ENCODE measurements at regions not wholly inside any gene's neighbourhood (a gene's known extent, or its start where the extent isn't known, plus 50 kb on each side); places are given as distances from the start of the nearest gene placed in this dataset.

DNA sequence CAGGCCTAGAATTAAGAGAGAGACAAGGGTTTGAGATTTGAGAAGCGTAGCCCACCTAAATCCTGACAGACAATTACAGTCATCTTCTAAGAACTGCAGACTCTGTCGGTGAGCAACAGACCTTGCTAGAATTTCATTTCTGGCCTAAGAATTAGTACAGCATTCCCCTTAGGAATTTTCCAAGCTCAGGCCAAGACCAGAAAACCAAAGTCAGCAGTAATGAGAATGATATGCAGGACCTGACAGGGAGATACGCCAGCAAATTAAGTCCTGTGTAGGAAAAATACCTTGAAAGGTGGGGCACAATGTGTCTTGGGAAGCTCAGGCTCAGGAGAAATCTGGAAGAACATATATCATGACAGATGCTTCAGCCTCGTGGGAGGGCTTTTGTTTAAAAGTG is 52.7 kb upstream of the HERPUD2 start:
- H3K27ac ChIP-seq (ENCODE audit: low read depth in 1 of 2, low read length in 2 of 2) = no peak overlapping the region
- H3K9me3 ChIP-seq (ENCODE audit: control insufficient read depth in 4 of 4, low read length in 3 of 4) = no peaks in the 10 kb centered on the region
- no peak for TF ChIP-seq FOXA2 (IDR thresholded peaks at IDR 0.05)
- TF ChIP-seq HNF4A (conservative IDR thresholded peaks at IDR 0.05) = no peak
- TF ChIP-seq, protein P1, sequence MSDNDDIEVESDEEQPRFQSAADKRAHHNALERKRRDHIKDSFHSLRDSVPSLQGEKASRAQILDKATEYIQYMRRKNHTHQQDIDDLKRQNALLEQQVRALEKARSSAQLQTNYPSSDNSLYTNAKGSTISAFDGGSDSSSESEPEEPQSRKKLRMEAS (IDR thresholded peaks at IDR 0.05) = no peak
- TF ChIP-seq TAF1 (conservative IDR thresholded peaks at IDR 0.05) = no peak
- TF ChIP-seq SP1 (IDR thresholded peaks at IDR 0.05) = no peak
- no peak for TF ChIP-seq EGR1 (IDR thresholded peaks at IDR 0.05; ENCODE audit: low read depth in 2 of 2)
- TF ChIP-seq HNF4G (IDR thresholded peaks at IDR 0.05) = no peak
- TF ChIP-seq JUND (IDR thresholded peaks at IDR 0.05) = no peak
- no peak for TF ChIP-seq GABPA (IDR thresholded peaks at IDR 0.05 in 1 of 2, conservative IDR thresholded peaks at IDR 0.05 in 1 of 2)
- TF ChIP-seq, protein P2, sequence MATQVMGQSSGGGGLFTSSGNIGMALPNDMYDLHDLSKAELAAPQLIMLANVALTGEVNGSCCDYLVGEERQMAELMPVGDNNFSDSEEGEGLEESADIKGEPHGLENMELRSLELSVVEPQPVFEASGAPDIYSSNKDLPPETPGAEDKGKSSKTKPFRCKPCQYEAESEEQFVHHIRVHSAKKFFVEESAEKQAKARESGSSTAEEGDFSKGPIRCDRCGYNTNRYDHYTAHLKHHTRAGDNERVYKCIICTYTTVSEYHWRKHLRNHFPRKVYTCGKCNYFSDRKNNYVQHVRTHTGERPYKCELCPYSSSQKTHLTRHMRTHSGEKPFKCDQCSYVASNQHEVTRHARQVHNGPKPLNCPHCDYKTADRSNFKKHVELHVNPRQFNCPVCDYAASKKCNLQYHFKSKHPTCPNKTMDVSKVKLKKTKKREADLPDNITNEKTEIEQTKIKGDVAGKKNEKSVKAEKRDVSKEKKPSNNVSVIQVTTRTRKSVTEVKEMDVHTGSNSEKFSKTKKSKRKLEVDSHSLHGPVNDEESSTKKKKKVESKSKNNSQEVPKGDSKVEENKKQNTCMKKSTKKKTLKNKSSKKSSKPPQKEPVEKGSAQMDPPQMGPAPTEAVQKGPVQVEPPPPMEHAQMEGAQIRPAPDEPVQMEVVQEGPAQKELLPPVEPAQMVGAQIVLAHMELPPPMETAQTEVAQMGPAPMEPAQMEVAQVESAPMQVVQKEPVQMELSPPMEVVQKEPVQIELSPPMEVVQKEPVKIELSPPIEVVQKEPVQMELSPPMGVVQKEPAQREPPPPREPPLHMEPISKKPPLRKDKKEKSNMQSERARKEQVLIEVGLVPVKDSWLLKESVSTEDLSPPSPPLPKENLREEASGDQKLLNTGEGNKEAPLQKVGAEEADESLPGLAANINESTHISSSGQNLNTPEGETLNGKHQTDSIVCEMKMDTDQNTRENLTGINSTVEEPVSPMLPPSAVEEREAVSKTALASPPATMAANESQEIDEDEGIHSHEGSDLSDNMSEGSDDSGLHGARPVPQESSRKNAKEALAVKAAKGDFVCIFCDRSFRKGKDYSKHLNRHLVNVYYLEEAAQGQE (IDR thresholded peaks at IDR 0.05) = no peak
- TF ChIP-seq RAD21 (IDR thresholded peaks at IDR 0.05) = no peak
- no peak for TF ChIP-seq FOXA1 (IDR thresholded peaks at IDR 0.05)
- TF ChIP-seq, protein P3, sequence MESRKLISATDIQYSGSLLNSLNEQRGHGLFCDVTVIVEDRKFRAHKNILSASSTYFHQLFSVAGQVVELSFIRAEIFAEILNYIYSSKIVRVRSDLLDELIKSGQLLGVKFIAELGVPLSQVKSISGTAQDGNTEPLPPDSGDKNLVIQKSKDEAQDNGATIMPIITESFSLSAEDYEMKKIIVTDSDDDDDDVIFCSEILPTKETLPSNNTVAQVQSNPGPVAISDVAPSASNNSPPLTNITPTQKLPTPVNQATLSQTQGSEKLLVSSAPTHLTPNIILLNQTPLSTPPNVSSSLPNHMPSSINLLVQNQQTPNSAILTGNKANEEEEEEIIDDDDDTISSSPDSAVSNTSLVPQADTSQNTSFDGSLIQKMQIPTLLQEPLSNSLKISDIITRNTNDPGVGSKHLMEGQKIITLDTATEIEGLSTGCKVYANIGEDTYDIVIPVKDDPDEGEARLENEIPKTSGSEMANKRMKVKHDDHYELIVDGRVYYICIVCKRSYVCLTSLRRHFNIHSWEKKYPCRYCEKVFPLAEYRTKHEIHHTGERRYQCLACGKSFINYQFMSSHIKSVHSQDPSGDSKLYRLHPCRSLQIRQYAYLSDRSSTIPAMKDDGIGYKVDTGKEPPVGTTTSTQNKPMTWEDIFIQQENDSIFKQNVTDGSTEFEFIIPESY (IDR thresholded peaks at IDR 0.05) = no peak
- TF ChIP-seq, protein P4, sequence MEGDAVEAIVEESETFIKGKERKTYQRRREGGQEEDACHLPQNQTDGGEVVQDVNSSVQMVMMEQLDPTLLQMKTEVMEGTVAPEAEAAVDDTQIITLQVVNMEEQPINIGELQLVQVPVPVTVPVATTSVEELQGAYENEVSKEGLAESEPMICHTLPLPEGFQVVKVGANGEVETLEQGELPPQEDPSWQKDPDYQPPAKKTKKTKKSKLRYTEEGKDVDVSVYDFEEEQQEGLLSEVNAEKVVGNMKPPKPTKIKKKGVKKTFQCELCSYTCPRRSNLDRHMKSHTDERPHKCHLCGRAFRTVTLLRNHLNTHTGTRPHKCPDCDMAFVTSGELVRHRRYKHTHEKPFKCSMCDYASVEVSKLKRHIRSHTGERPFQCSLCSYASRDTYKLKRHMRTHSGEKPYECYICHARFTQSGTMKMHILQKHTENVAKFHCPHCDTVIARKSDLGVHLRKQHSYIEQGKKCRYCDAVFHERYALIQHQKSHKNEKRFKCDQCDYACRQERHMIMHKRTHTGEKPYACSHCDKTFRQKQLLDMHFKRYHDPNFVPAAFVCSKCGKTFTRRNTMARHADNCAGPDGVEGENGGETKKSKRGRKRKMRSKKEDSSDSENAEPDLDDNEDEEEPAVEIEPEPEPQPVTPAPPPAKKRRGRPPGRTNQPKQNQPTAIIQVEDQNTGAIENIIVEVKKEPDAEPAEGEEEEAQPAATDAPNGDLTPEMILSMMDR (IDR thresholded peaks at IDR 0.05; ENCODE audit: low read depth, low read length, missing input control) = no peak
- TF ChIP-seq YY1 (IDR thresholded peaks at IDR 0.05) = no peak
- TF ChIP-seq RXRA (IDR thresholded peaks at IDR 0.05) = no peak
- TF ChIP-seq, protein P5, sequence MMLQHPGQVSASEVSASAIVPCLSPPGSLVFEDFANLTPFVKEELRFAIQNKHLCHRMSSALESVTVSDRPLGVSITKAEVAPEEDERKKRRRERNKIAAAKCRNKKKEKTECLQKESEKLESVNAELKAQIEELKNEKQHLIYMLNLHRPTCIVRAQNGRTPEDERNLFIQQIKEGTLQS (IDR thresholded peaks at IDR 0.05) = no peak
- no peaks in the 10 kb centered on the region for H3K27me3 ChIP-seq (ENCODE audit: control insufficient read depth in 4 of 4, insufficient read depth in 4 of 4, low read length in 3 of 4)
- DNase-seq (ENCODE audit: low spot score) = no peak
- no peak overlapping the region for H3K4me3 ChIP-seq (ENCODE audit: low read depth in 1 of 3, low read length in 3 of 3)
- H3K4me1 ChIP-seq (ENCODE audit: control insufficient read depth in 4 of 4, insufficient read depth in 4 of 4, low read length in 3 of 4) = no peaks in the 10 kb centered on the region
- WGBS = 92% methylated on average over 4 of the region's 4 CpGs
- H3K9ac ChIP-seq (ENCODE audit: low read depth in 1 of 2, low read length in 2 of 2) = no peak overlapping the region
- H3K36me3 ChIP-seq (ENCODE audit: control insufficient read depth in 4 of 4, insufficient read depth in 3 of 4, low read depth in 1 of 4, low read length in 3 of 4) = no peaks in the 10 kb centered on the region

DNA sequence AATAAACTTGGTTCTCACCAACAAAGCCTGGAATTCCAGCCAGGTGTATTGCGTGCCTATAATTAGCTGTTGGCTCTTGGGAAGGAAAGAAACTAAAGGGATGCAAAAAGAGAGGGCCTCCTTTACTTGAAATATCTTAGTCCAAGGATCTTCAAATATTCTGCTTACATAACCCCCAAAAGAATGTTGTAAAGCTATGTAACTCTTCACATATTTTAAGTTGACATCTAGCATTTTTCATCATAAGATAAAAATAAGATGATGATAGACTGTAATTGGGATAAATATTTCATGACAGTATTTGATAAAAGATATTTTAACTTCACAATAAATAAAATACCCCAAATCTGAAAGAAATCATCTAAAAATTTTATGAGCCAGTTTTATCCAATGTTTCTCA is 52.5 kb upstream of the SEPTIN7 start:
- no peak overlapping the region for H3K27ac ChIP-seq (ENCODE audit: low read depth in 1 of 2, low read length in 2 of 2)
- no peaks in the 10 kb centered on the region for H3K4me1 ChIP-seq (ENCODE audit: control insufficient read depth in 4 of 4, insufficient read depth in 4 of 4, low read length in 3 of 4)
- H3K9ac ChIP-seq (ENCODE audit: low read depth in 1 of 2, low read length in 2 of 2) = no peak overlapping the region
- no peaks in the 10 kb centered on the region for H3K36me3 ChIP-seq (ENCODE audit: control insufficient read depth in 4 of 4, insufficient read depth in 3 of 4, low read depth in 1 of 4, low read length in 3 of 4)
- TF ChIP-seq, protein P1 (IDR thresholded peaks at IDR 0.05) = no peak
- no peak for TF ChIP-seq FOXA1 (IDR thresholded peaks at IDR 0.05)
- TF ChIP-seq FOXA2 (IDR thresholded peaks at IDR 0.05) = no peak
- no peak for TF ChIP-seq HNF4A (conservative IDR thresholded peaks at IDR 0.05)
- no peak for TF ChIP-seq YY1 (IDR thresholded peaks at IDR 0.05)
- no peak for DNase-seq (ENCODE audit: low spot score)
- WGBS = 90% methylated on average over 1 of the region's 1 CpG
- H3K9me3 ChIP-seq (ENCODE audit: control insufficient read depth in 4 of 4, low read length in 3 of 4) = no peaks in the 10 kb centered on the region
- H3K4me3 ChIP-seq (ENCODE audit: low read depth in 1 of 3, low read length in 3 of 3) = no peak overlapping the region
- no peaks in the 10 kb centered on the region for H3K27me3 ChIP-seq (ENCODE audit: control insufficient read depth in 4 of 4, insufficient read depth in 4 of 4, low read length in 3 of 4)

Measured in liver (tissue), 8 donors.